ENCODE measurements at regions not wholly inside any gene's neighbourhood (a gene's known extent, or its start where the extent isn't known, plus 50 kb on each side); places are given as distances from the start of the nearest gene placed in this dataset.
A peak's percentile ranks its signal among the peaks of the same experiment; 100 is the strongest.

- DNase-seq: no peak
These were observed 83.6 kb upstream of the TMEM72 start for GRCh38 chr10:44827431-44828006.

- DNase-seq: no peak
These were observed 82.5 kb upstream of the TMEM72 start for GRCh38 chr10:44828508-44829142.

- DNase-seq: no peak
These were observed 81.7 kb upstream of the TMEM72 start for GRCh38 chr10:44829426-44829825.

- DNase-seq: no peak
These were observed 81.1 kb upstream of the TMEM72 start for GRCh38 chr10:44830022-44830421.

GRCh38 chr10:44831581-44831980, 79.6 kb upstream of the TMEM72 start:
- DNase-seq: no peak

- DNase-seq: no peak
These were observed 78.3 kb upstream of the TMEM72 start for GRCh38 chr10:44832595-44833390.

GRCh38 chr10:44834131-44834530, 77.0 kb upstream of the TMEM72 start:
- no peak for DNase-seq

GRCh38 chr10:44835300-44835699, 75.8 kb upstream of the TMEM72 start:
- DNase-seq: no peak

- DNase-seq: no peak
These were observed 67.7 kb upstream of the TMEM72 start for GRCh38 chr10:44843484-44843883.

- no peak for DNase-seq
These were observed 65.6 kb upstream of the TMEM72 start for GRCh38 chr10:44845361-44846175.

GRCh38 chr10:44847110-44847509, 64.0 kb upstream of the TMEM72 start:
- DNase-seq: no peak

GRCh38 chr10:44848211-44848610, 62.9 kb upstream of the TMEM72 start:
- DNase-seq: no peak

- DNase-seq: no peak
These were observed 61.2 kb upstream of the TMEM72 start for GRCh38 chr10:44849936-44850335.

GRCh38 chr10:44850356-44850934, 60.7 kb upstream of the TMEM72 start:
- DNase-seq: no peak

GRCh38 chr10:44851413-44851812, 59.7 kb upstream of the TMEM72 start:
- DNase-seq: no peak

- no peak for DNase-seq
These were observed 59.3 kb upstream of the TMEM72 start for GRCh38 chr10:44851881-44852280.

- DNase-seq: no peak
These were observed 57.9 kb upstream of the TMEM72 start for GRCh38 chr10:44853148-44853734.

- no peak for DNase-seq
These were observed 57.3 kb upstream of the TMEM72 start for GRCh38 chr10:44853796-44854195.

- no peak for DNase-seq
These were observed 56.3 kb upstream of the TMEM72 start for GRCh38 chr10:44854693-44855350.

- no peak for DNase-seq
These were observed 54.4 kb upstream of the TMEM72 start for GRCh38 chr10:44856696-44857095.

GRCh38 chr10:44857363-44858016, 53.6 kb upstream of the TMEM72 start:
- peak; percentile 81 for DNase-seq

- DNase-seq: no peak
These were observed 53.1 kb upstream of the TMEM72 start for GRCh38 chr10:44858017-44858371.

Measured in stimulated activated CD8-positive, alpha-beta memory T cell treated with anti-CD3 and anti-CD28 coated beads, Interleukin-4, amount 100 ng/mL, for 48 hours (primary cell).